ENCODE measurements at regions not wholly inside any gene's neighbourhood (a gene's known extent, or its start where the extent isn't known, plus 50 kb on each side); places are given as distances from the start of the nearest gene placed in this dataset.

DNA sequence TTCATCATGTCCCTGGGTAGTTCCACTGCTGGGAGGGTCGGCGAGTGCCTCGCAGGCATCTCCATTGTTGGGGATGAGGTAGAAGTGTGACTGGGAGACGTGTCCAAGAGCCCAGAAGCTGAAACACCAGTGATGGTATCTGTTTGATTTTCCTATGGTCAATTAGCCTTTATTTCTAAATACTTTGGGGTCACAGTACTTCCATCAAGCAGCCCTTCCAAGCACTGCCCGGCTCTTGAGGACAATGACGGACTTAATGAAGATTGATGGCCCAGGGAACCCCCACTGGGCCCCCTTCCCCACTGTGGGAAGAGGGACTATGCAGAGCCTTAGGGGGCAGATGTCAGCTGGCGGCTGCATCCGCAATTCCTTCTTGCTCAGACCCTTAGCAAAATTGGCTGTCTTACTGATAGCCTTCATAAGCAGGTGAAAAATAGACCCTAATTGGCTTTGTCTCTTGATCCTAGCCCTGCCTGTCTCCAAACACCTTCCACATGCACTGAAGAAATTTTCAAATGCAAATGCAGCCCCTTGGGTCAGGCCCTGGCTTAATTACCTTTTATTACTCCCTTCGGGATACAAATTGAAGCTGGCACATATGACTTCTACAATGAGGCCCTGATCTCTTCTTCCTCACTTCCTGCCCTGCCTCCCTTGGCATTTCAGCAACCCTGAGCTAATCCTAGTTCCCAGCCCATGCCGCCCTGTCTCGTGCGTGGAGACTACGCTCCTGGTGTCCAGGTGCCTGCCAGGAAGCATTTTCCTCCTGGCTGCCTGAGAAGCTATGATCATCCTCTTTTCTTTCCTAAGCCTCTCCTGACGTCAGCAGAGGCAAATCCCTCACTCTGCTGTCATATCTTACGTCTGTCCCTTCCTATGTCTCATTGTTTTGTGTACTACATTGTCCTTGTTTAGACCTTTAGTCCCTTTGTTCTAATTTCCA, 124.5 kb upstream of the GDF10 start:
- Histone ChIP-seq H3K27ac (ENCODE audit: low read depth in 1 of 2, low read length in 2 of 2) (no peak overlapping the region), H3K9ac (ENCODE audit: low read depth in 1 of 2, low read length in 2 of 2) (no peak overlapping the region), H3K36me3 (ENCODE audit: control insufficient read depth in 4 of 4, insufficient read depth in 3 of 4, low read depth in 1 of 4, low read length in 3 of 4) (no peaks in the 10 kb centered on the region), H3K4me3 (ENCODE audit: low read depth in 1 of 3, low read length in 3 of 3) (no peak overlapping the region), H3K9me3 (ENCODE audit: control insufficient read depth in 4 of 4, low read length in 3 of 4) (no peaks in the 10 kb centered on the region), H3K4me1 (ENCODE audit: control insufficient read depth in 4 of 4, insufficient read depth in 4 of 4, low read length in 3 of 4) (no peaks in the 10 kb centered on the region), H3K27me3 (ENCODE audit: control insufficient read depth in 4 of 4, insufficient read depth in 4 of 4, low read length in 3 of 4) (no peaks in the 10 kb centered on the region)
- no peak for DNase-seq (ENCODE audit: low spot score)
- TF ChIP-seq, protein P1, sequence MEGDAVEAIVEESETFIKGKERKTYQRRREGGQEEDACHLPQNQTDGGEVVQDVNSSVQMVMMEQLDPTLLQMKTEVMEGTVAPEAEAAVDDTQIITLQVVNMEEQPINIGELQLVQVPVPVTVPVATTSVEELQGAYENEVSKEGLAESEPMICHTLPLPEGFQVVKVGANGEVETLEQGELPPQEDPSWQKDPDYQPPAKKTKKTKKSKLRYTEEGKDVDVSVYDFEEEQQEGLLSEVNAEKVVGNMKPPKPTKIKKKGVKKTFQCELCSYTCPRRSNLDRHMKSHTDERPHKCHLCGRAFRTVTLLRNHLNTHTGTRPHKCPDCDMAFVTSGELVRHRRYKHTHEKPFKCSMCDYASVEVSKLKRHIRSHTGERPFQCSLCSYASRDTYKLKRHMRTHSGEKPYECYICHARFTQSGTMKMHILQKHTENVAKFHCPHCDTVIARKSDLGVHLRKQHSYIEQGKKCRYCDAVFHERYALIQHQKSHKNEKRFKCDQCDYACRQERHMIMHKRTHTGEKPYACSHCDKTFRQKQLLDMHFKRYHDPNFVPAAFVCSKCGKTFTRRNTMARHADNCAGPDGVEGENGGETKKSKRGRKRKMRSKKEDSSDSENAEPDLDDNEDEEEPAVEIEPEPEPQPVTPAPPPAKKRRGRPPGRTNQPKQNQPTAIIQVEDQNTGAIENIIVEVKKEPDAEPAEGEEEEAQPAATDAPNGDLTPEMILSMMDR (IDR thresholded peaks at IDR 0.05; ENCODE audit: low read depth, low read length, missing input control): no peak
- TF ChIP-seq RXRA (IDR thresholded peaks at IDR 0.05): no peak
- no peak for TF ChIP-seq ZBTB33 (IDR thresholded peaks at IDR 0.05)
- no peak for TF ChIP-seq JUND (IDR thresholded peaks at IDR 0.05)
- no peak for TF ChIP-seq GABPA (IDR thresholded peaks at IDR 0.05 in 1 of 2, conservative IDR thresholded peaks at IDR 0.05 in 1 of 2)
- TF ChIP-seq HNF4G (IDR thresholded peaks at IDR 0.05): no peak
- TF ChIP-seq NR2F2 (IDR thresholded peaks at IDR 0.05): no peak
- no peak for TF ChIP-seq FOXA1 (IDR thresholded peaks at IDR 0.05)
- TF ChIP-seq, protein P2, sequence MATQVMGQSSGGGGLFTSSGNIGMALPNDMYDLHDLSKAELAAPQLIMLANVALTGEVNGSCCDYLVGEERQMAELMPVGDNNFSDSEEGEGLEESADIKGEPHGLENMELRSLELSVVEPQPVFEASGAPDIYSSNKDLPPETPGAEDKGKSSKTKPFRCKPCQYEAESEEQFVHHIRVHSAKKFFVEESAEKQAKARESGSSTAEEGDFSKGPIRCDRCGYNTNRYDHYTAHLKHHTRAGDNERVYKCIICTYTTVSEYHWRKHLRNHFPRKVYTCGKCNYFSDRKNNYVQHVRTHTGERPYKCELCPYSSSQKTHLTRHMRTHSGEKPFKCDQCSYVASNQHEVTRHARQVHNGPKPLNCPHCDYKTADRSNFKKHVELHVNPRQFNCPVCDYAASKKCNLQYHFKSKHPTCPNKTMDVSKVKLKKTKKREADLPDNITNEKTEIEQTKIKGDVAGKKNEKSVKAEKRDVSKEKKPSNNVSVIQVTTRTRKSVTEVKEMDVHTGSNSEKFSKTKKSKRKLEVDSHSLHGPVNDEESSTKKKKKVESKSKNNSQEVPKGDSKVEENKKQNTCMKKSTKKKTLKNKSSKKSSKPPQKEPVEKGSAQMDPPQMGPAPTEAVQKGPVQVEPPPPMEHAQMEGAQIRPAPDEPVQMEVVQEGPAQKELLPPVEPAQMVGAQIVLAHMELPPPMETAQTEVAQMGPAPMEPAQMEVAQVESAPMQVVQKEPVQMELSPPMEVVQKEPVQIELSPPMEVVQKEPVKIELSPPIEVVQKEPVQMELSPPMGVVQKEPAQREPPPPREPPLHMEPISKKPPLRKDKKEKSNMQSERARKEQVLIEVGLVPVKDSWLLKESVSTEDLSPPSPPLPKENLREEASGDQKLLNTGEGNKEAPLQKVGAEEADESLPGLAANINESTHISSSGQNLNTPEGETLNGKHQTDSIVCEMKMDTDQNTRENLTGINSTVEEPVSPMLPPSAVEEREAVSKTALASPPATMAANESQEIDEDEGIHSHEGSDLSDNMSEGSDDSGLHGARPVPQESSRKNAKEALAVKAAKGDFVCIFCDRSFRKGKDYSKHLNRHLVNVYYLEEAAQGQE (IDR thresholded peaks at IDR 0.05): no peak
- TF ChIP-seq EGR1 (IDR thresholded peaks at IDR 0.05; ENCODE audit: low read depth in 2 of 2): no peak
- no peak for TF ChIP-seq RAD21 (IDR thresholded peaks at IDR 0.05)
- TF ChIP-seq SP1 (IDR thresholded peaks at IDR 0.05): no peak
- TF ChIP-seq TAF1 (conservative IDR thresholded peaks at IDR 0.05): no peak
- no peak for TF ChIP-seq YY1 (IDR thresholded peaks at IDR 0.05)
- TF ChIP-seq, protein P3, sequence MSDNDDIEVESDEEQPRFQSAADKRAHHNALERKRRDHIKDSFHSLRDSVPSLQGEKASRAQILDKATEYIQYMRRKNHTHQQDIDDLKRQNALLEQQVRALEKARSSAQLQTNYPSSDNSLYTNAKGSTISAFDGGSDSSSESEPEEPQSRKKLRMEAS (IDR thresholded peaks at IDR 0.05): no peak
- TF ChIP-seq, protein P4, sequence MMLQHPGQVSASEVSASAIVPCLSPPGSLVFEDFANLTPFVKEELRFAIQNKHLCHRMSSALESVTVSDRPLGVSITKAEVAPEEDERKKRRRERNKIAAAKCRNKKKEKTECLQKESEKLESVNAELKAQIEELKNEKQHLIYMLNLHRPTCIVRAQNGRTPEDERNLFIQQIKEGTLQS (IDR thresholded peaks at IDR 0.05): no peak
- no peak for TF ChIP-seq FOXA2 (IDR thresholded peaks at IDR 0.05)
- no peak for TF ChIP-seq HNF4A (conservative IDR thresholded peaks at IDR 0.05)
- whole genome bisulfite sequencing: 85% methylated on average over 15 of the region's 15 CpGs

Measured in liver (tissue), 8 donors.